HG03460 (cell line): ENCODE measurements at regions not wholly inside any gene's neighbourhood (a gene's known extent, or its start where the extent isn't known, plus 50 kb on each side); places are given as distances from the start of the nearest gene placed in this dataset.
A peak's percentile ranks its signal among the peaks of the same experiment; 100 is the strongest.

Experiments
- ATAC-seq: cut with Tn5 transposase; IDR thresholded peaks from one replicate; pipeline ENCODE4 v1.9.1; 2021; ENCODE audit not compliant: unreplicated experiment

GRCh38 chr6:145323646-145324045 is 411.7 kb downstream of the EPM2A start:
- no peak for ATAC-seq

GRCh38 chr6:145327586-145327985 is 407.7 kb downstream of the EPM2A start:
- no peak for ATAC-seq

- no peak for ATAC-seq
These were observed 406.1 kb downstream of the EPM2A start for GRCh38 chr6:145329257-145329656.

GRCh38 chr6:145331066-145331465 is 404.3 kb downstream of the EPM2A start:
- ATAC-seq: no peak

GRCh38 chr6:145332011-145332410 is 403.3 kb downstream of the EPM2A start:
- no peak for ATAC-seq

GRCh38 chr6:145336119-145336518 is 399.2 kb downstream of the EPM2A start:
- no peak for ATAC-seq

- ATAC-seq: no peak
These were observed 396.2 kb downstream of the EPM2A start for GRCh38 chr6:145339089-145339488.

- no peak for ATAC-seq
These were observed 395.1 kb downstream of the EPM2A start for GRCh38 chr6:145340256-145340655.

- no peak for ATAC-seq
These were observed 390.2 kb downstream of the EPM2A start for GRCh38 chr6:145345094-145345493.

GRCh38 chr6:145347216-145347615 is 388.1 kb downstream of the EPM2A start:
- ATAC-seq: no peak

GRCh38 chr6:145349950-145350510 is 385.3 kb downstream of the EPM2A start:
- peak; percentile 72 for ATAC-seq

- ATAC-seq: no peak
These were observed 384.4 kb downstream of the EPM2A start for GRCh38 chr6:145350928-145351327.

GRCh38 chr6:145352382-145353080 is 382.8 kb downstream of the EPM2A start:
- ATAC-seq: no peak

- ATAC-seq: no peak
These were observed 374.5 kb downstream of the EPM2A start for GRCh38 chr6:145360865-145361264.

- no peak for ATAC-seq
These were observed 368.2 kb downstream of the EPM2A start for GRCh38 chr6:145367149-145367548.

GRCh38 chr6:145368075-145368474 is 367.2 kb downstream of the EPM2A start:
- no peak for ATAC-seq

- ATAC-seq: no peak
These were observed 364.8 kb downstream of the EPM2A start for GRCh38 chr6:145370559-145370958.

- ATAC-seq: peak; percentile 97
These were observed 362.6 kb downstream of the EPM2A start for GRCh38 chr6:145372671-145373151.

GRCh38 chr6:145373826-145374225 is 361.5 kb downstream of the EPM2A start:
- ATAC-seq: no peak

GRCh38 chr6:145374570-145374969 is 360.8 kb downstream of the EPM2A start:
- no peak for ATAC-seq

GRCh38 chr6:145375502-145375901 is 359.8 kb downstream of the EPM2A start:
- ATAC-seq: no peak

- no peak for ATAC-seq
These were observed 355.1 kb downstream of the EPM2A start for GRCh38 chr6:145380186-145380585.

- no peak for ATAC-seq
These were observed 353.4 kb downstream of the EPM2A start for GRCh38 chr6:145381941-145382340.
